Epithelial cell of proximal tubule (primary cell): ENCODE measurements at regions not wholly inside any gene's neighbourhood (a gene's known extent, or its start where the extent isn't known, plus 50 kb on each side); places are given as distances from the start of the nearest gene placed in this dataset.
"Not testable (repeated sequence)": the region's sequence is repeated elsewhere in the genome, so short reads cannot be mapped to it uniquely, and the experiment has no call there.

Experiments
- DNase-seq: peaks from one replicate; pipeline ENCODE4 v3.0.0-alpha.2; 2011; ENCODE audit warnings: low read depth
- H3K4me3 ChIP-seq: 2 replicates; pipeline ENCODE4 v1.5.1; 2011; ENCODE audit warnings: low read depth, mild to moderate bottlenecking, low read length
- CTCF ChIP-seq: conservative IDR thresholded peaks from 2 replicates; pipeline ENCODE4 v1.5.1; 2012; ENCODE audit warnings: low read depth, mild to moderate bottlenecking, low read length

DNA sequence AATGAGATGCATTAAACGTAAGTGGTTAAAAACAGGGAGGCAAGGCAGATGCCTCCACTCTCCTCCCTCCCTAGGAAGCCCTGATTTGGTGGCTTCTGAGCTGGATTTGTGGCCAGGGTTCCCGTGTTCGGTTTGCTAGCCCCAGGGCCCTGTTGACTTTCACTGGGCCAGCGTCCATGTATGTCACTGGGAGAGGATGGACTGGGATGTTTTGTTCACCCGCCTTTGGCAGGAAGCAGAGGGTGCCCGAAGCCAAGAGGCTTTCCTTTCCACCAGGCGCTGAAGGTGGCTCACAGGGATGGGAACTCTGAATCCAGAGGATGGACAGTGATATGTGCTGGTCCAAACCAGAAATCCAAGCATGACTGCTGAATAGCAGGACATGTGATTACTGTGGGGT lies 146.6 kb downstream of the CSNK2A3 start:
- no peak for DNase-seq
- H3K4me3 ChIP-seq = no peak overlapping the region
- TF ChIP-seq CTCF = no peak

DNA sequence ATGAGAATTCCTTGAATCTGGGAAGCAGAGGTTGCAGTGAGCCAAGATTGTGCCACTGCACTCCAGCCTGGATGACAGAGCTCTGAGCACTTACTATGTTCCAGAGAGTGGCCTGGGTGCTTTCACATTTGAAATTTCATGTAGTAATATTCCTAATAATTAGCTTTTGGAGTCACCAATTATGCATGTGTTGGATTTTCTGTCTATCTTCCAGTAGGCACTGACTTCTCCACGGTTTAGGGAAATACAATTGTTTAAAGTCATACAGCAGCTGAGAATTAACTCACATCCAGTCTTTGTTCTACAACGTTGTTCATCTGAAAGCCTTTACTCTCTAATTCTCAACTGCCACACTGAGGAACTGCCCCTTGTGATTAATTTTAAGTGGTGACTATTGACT lies 150.2 kb downstream of the CSNK2A3 start:
- no peak for TF ChIP-seq CTCF
- DNase-seq = no peak

DNA sequence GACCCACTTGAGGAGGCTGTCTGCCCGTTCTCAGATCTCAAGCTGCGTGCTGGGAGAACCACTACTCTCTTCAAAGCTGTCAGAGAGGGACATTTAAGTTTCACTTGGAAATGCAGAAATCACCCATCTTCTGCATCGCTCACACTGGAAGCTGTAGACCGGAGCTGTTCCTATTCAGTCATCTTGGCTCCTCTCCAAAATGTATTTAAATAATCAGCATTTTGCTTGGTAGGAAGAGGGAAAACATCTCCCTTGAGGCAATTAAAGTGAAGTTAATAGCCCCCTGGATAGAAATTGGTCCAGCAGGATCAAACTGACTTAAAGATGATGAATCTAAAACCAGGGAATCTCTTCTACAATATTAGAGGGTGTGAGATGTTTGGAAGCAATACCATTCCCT lies 151.7 kb downstream of the CSNK2A3 start:
- DNase-seq = not testable (repeated sequence)

More for the DNA sequence above, 150.2 kb downstream of the CSNK2A3 start:
- H3K4me3 ChIP-seq = no peak overlapping the region

GRCh38 chr11:11192541-11192940 lies 160.5 kb downstream of the CSNK2A3 start:
- no peak for TF ChIP-seq CTCF
- no peak overlapping the region for H3K4me3 ChIP-seq
- no peak for DNase-seq

More for the DNA sequence above, 151.7 kb downstream of the CSNK2A3 start:
- not testable (repeated sequence) for H3K4me3 ChIP-seq

- DNase-seq = no peak
- no peak overlapping the region for H3K4me3 ChIP-seq
- TF ChIP-seq CTCF = no peak
These were observed 163.5 kb downstream of the CSNK2A3 start for GRCh38 chr11:11189506-11189905.

DNA sequence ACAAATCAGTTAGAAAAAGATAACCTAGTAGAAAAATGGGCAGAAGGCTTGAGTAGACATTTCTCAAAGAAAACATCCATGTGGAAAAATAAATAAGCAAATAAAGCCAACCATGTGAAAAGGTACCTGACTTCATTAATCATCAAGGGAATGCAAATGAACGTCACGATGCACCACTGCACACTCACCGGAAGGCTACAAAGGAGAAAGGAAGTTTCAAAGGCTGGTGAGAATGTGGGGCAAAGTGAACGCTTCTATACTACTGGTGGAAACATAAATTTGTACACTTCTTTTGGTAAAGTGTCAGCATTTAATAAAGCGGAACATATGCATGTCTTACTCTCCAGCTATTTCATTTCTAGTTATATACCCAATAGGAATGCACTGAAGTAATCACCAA lies 166.8 kb downstream of the CSNK2A3 start:
- no peak for DNase-seq
- H3K4me3 ChIP-seq = no peak overlapping the region
- TF ChIP-seq CTCF = no peak

GRCh38 chr11:11182261-11182660 lies 170.8 kb downstream of the CSNK2A3 start:
- TF ChIP-seq CTCF = no peak

More at GRCh38 chr11:11182261-11182660, 170.8 kb downstream of the CSNK2A3 start:
- no peak overlapping the region for H3K4me3 ChIP-seq
- DNase-seq = no peak
